IPS-18a (cell line): ENCODE measurements at regions not wholly inside any gene's neighbourhood (a gene's known extent, or its start where the extent isn't known, plus 50 kb on each side); places are given as distances from the start of the nearest gene placed in this dataset.
"Not testable (repeated sequence)": the region's sequence is repeated elsewhere in the genome, so short reads cannot be mapped to it uniquely, and the experiment has no call there.

Experiments
- H3K27ac ChIP-seq: one replicate; pipeline ENCODE4 v1.5.1; 2013; ENCODE audit warnings: low read length
- H3K27me3 ChIP-seq: one replicate; pipeline ENCODE4 v1.6.1; 2013; ENCODE audit warnings: mild to moderate bottlenecking, low read length; ENCODE audit not compliant: control insufficient read depth, insufficient read depth
- H3K36me3 ChIP-seq: one replicate; pipeline ENCODE4 v1.6.1; 2013; ENCODE audit warnings: low read depth, low read length; ENCODE audit not compliant: control insufficient read depth
- H3K4me1 ChIP-seq: one replicate; pipeline ENCODE4 v1.6.1; 2013; ENCODE audit warnings: low read depth, low read length; ENCODE audit not compliant: control insufficient read depth
- H3K4me3 ChIP-seq: one replicate; pipeline ENCODE4 v1.5.1; 2013; ENCODE audit warnings: low read length
- H3K9ac ChIP-seq: one replicate; pipeline ENCODE4 v1.6.1; 2013; ENCODE audit warnings: mild to moderate bottlenecking, low read length, moderate library complexity
- H3K9me3 ChIP-seq: one replicate; pipeline ENCODE4 v1.6.1; 2013; ENCODE audit warnings: low read depth, low read length; ENCODE audit not compliant: control insufficient read depth

DNA sequence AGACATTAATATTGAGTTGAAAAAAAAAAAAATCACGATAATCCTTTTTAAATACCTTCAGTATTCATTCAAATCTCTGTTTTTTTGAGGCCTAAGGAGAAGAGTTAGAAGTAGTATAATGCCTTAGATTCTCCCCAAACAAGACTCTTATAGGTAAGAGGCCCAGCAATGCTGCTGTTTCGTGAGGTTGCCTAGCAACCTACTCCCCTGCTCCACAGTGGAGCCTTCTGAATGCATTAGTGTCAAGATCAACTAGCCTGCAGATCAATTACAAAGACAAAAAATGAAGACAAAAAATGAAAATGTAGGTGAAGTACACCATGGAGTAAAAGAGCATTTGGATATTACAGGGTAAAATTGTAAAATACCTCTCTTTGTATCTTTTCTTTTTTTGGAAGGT lies 229.8 kb upstream of the LUZP2 start:
- H3K4me1 ChIP-seq: no peaks in the 10 kb centered on the region
- H3K4me3 ChIP-seq: no peak overlapping the region
- H3K27ac ChIP-seq: no peak overlapping the region

DNA sequence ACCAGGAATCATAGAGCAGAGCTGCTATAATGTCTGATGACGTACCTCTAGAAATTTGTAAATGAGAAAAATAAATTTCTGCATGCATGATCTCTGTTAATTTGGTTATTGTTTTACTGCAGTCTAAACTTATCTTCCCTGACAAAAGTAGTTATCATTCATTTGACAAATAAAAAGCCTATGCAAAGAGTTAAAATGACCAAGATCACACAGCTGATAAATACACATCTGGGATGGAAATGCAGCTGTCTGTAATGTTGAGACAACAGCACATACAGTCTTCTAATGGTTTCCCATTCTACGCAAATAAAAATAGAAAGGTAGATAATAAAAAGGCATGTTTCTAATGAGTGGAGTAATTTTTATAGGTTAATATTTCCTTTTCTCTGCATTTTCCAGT lies 225.1 kb upstream of the LUZP2 start:
- Histone ChIP-seq H3K9me3 (no peaks in the 10 kb centered on the region), H3K9ac (no peak overlapping the region), H3K27ac (no peak overlapping the region), H3K27me3 (no peaks in the 10 kb centered on the region), H3K4me1 (no peaks in the 10 kb centered on the region), H3K36me3 (no peaks in the 10 kb centered on the region), H3K4me3 (no peak overlapping the region)

More for the DNA sequence above, 229.8 kb upstream of the LUZP2 start:
- Histone ChIP-seq H3K27me3 (no peaks in the 10 kb centered on the region), H3K36me3 (no peaks in the 10 kb centered on the region), H3K9ac (no peak overlapping the region), H3K9me3 (no peaks in the 10 kb centered on the region)

- H3K4me3 ChIP-seq, H3K9me3 ChIP-seq, H3K4me1 ChIP-seq, H3K27ac ChIP-seq, H3K9ac ChIP-seq, H3K36me3 ChIP-seq, H3K27me3 ChIP-seq: not testable (repeated sequence)
These were observed 222.6 kb upstream of the LUZP2 start for GRCh38 chr11:24274214-24274781.

GRCh38 chr11:24286238-24286637 lies 210.6 kb upstream of the LUZP2 start:
- no peaks in the 10 kb centered on the region for H3K9me3 ChIP-seq
- H3K4me3 ChIP-seq: no peak overlapping the region

DNA sequence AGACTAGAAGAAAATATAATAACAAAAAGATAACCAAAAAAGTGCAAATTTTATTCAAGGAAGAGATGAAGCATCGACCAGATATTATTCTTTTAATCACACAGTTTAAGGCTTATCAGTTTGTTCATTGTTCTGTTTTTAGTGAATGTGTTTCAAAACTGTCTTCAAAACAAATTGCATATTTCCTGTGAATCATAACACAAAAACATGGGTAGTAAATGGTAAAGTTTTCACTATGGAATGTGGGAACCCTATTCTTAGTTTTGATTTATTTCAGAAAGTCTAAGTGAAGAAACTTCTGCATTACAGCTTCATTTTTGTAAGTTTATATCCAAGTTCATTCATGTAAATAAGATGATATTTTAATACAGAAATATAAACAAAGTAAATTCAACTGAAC lies 207.6 kb upstream of the LUZP2 start:
- no peaks in the 10 kb centered on the region for H3K9me3 ChIP-seq
- no peaks in the 10 kb centered on the region for H3K4me1 ChIP-seq
- no peaks in the 10 kb centered on the region for H3K36me3 ChIP-seq
- H3K27ac ChIP-seq: no peak overlapping the region
- H3K9ac ChIP-seq: no peak overlapping the region
- H3K4me3 ChIP-seq: no peak overlapping the region
- no peaks in the 10 kb centered on the region for H3K27me3 ChIP-seq

More at GRCh38 chr11:24286238-24286637, 210.6 kb upstream of the LUZP2 start:
- H3K27me3 ChIP-seq: no peaks in the 10 kb centered on the region
- H3K9ac ChIP-seq: no peak overlapping the region
- H3K27ac ChIP-seq: no peak overlapping the region
- no peaks in the 10 kb centered on the region for H3K4me1 ChIP-seq
- no peaks in the 10 kb centered on the region for H3K36me3 ChIP-seq

GRCh38 chr11:24293964-24294363 lies 202.9 kb upstream of the LUZP2 start:
- Histone ChIP-seq H3K9ac (no peak overlapping the region), H3K4me3 (no peak overlapping the region), H3K36me3 (no peaks in the 10 kb centered on the region), H3K9me3 (no peaks in the 10 kb centered on the region), H3K27me3 (no peaks in the 10 kb centered on the region), H3K4me1 (peaks cover 6% of the 10 kb centered on the region), H3K27ac (no peak overlapping the region)

- no peak overlapping the region for H3K4me3 ChIP-seq
These were observed 201.5 kb upstream of the LUZP2 start for GRCh38 chr11:24295360-24295759.

GRCh38 chr11:24297461-24297860 lies 199.4 kb upstream of the LUZP2 start:
- Histone ChIP-seq H3K4me1 (peaks cover 6% of the 10 kb centered on the region), H3K4me3 (no peak overlapping the region), H3K9ac (no peak overlapping the region), H3K27ac (no peak overlapping the region), H3K27me3 (no peaks in the 10 kb centered on the region), H3K9me3 (no peaks in the 10 kb centered on the region), H3K36me3 (no peaks in the 10 kb centered on the region)

More at GRCh38 chr11:24295360-24295759, 201.5 kb upstream of the LUZP2 start:
- Histone ChIP-seq H3K27me3 (no peaks in the 10 kb centered on the region), H3K36me3 (no peaks in the 10 kb centered on the region), H3K27ac (no peak overlapping the region), H3K9ac (no peak overlapping the region), H3K9me3 (no peaks in the 10 kb centered on the region), H3K4me1 (peaks cover 6% of the 10 kb centered on the region)

GRCh38 chr11:24298146-24298545 lies 198.7 kb upstream of the LUZP2 start:
- no peak overlapping the region for H3K27ac ChIP-seq
- no peak overlapping the region for H3K9ac ChIP-seq
- no peaks in the 10 kb centered on the region for H3K36me3 ChIP-seq
- H3K4me1 ChIP-seq: peaks cover 6% of the 10 kb centered on the region
- no peak overlapping the region for H3K4me3 ChIP-seq
- no peaks in the 10 kb centered on the region for H3K9me3 ChIP-seq
- H3K27me3 ChIP-seq: no peaks in the 10 kb centered on the region

- no peaks in the 10 kb centered on the region for H3K27me3 ChIP-seq
- no peaks in the 10 kb centered on the region for H3K4me1 ChIP-seq
- no peaks in the 10 kb centered on the region for H3K36me3 ChIP-seq
- peaks cover 11% of the 10 kb centered on the region for H3K9me3 ChIP-seq
- no peak overlapping the region for H3K4me3 ChIP-seq
- no peak overlapping the region for H3K9ac ChIP-seq
- H3K27ac ChIP-seq: no peak overlapping the region
These were observed 184.9 kb upstream of the LUZP2 start for GRCh38 chr11:24311974-24312373.

- Histone ChIP-seq H3K9ac (no peak overlapping the region), H3K4me3 (no peak overlapping the region), H3K27me3 (no peaks in the 10 kb centered on the region), H3K4me1 (no peaks in the 10 kb centered on the region), H3K9me3 (peaks cover 11% of the 10 kb centered on the region), H3K36me3 (no peaks in the 10 kb centered on the region), H3K27ac (no peak overlapping the region)
These were observed 184.2 kb upstream of the LUZP2 start for GRCh38 chr11:24312464-24313238.

DNA sequence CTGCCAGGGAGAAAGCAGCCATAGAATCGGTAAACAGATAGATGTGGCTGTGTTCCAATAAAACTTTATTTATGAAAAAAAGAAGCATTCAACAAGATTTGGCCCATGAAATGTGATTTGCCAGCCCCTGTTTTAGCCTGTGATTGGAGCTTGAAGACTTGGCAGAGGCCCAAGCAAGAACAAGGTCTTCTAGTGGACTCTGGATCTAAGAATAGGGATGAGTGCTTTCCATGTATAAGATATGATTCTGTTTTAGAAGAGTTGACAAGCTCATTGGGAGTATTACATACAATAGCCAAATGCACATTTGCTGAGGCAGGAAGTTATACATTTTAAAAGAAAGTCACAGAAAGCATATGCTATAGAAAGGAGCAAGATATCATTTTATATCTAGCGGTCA lies 175.6 kb upstream of the LUZP2 start:
- H3K4me3 ChIP-seq: no peak overlapping the region
- H3K27me3 ChIP-seq: no peaks in the 10 kb centered on the region
- no peak overlapping the region for H3K27ac ChIP-seq
- H3K9me3 ChIP-seq: no peaks in the 10 kb centered on the region
- H3K4me1 ChIP-seq: peaks cover 7% of the 10 kb centered on the region
- H3K9ac ChIP-seq: no peak overlapping the region
- H3K36me3 ChIP-seq: no peaks in the 10 kb centered on the region
